ENCODE measurements at regions not wholly inside any gene's neighbourhood (a gene's known extent, or its start where the extent isn't known, plus 50 kb on each side); places are given as distances from the start of the nearest gene placed in this dataset.

DNA sequence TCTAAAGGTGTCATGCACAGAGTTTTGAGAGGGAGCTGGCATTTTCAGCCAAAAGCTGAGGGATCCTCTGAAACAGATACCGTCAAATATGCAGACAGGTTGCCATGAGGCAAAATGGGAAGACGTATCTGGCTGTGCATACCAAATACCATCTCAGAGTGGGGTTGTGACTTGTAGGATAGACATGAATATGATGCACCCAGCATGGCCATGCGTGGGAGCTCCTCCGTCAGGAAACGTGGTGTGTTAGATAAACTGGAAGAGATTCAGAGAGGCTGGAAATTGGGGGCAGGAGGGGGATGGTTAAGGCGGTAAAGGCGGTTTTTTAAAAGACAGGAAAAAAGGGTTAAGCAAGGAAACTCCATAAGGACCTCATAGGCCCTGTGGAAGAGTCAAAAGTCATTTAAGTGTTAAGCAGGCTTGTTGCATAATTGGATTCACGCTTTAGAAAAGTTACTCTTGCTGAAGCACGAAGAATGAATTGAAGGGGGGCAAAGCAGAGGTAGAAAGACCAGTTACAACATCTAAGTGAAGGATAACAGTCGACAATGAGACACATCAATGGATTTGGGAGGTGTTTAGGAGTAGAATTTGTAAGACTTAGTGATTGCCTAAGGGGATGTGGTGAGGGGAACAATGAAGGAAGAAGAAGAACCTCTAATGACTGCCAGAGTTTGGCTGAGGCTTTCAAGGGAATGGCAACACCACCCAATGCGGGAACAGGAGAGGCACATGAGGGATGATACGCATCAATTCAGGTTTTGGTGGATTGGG, 139.6 kb upstream of the CTAGE1 start:
- no peak overlapping the region for H3K9ac ChIP-seq (ENCODE audit: low read length)
- H3K27ac ChIP-seq (ENCODE audit: low read length, poor library complexity, severe bottlenecking): no peak overlapping the region
- DNase-seq: no peak
- no peaks in the 10 kb centered on the region for H3K36me3 ChIP-seq (ENCODE audit: control insufficient read depth in 1 of 2, insufficient read depth in 2 of 2, low read depth in 1 of 2, low read length in 2 of 2)
- no peak overlapping the region for H4K8ac ChIP-seq (ENCODE audit: low read length)
- no peak overlapping the region for H3K14ac ChIP-seq (ENCODE audit: low read length in 2 of 2)
- no peak overlapping the region for H3K18ac ChIP-seq (ENCODE audit: low read depth in 1 of 2, low read length in 2 of 2)
- H3K23ac ChIP-seq (ENCODE audit: low read length in 2 of 2): no peak overlapping the region
- no peak overlapping the region for H3K4me3 ChIP-seq (ENCODE audit: insufficient read depth in 1 of 2, low read depth in 1 of 2, low read length in 2 of 2)
- peaks cover 5% of the 10 kb centered on the region for H3K4me1 ChIP-seq (ENCODE audit: control insufficient read depth, insufficient read depth, low read depth, low read length)
- H3K9me3 ChIP-seq (ENCODE audit: control insufficient read depth, low read length): no peaks in the 10 kb centered on the region
- H3K4ac ChIP-seq (ENCODE audit: low read depth in 1 of 2, low read length in 2 of 2): no peak overlapping the region
- H3K4me2 ChIP-seq (ENCODE audit: low read length, poor library complexity, severe bottlenecking): no peak overlapping the region
- no peaks in the 10 kb centered on the region for H3K79me1 ChIP-seq (replicated peaks; ENCODE audit: low read length, poor library complexity, severe bottlenecking)
- no peaks in the 10 kb centered on the region for H3K27me3 ChIP-seq (ENCODE audit: control insufficient read depth in 1 of 2, insufficient read depth in 1 of 2, low read length in 2 of 2)
- H4K91ac ChIP-seq (ENCODE audit: low read length): no peak overlapping the region
- H2BK12ac ChIP-seq (ENCODE audit: low read length in 2 of 2): peak overlapping the region; percentile 80 to 97
- peak overlapping the region; percentile 19 for H2BK120ac ChIP-seq (ENCODE audit: low read depth, low read length)
- H2AK5ac ChIP-seq (ENCODE audit: low read length, severe bottlenecking): peak overlapping the region; percentile 10
- H2BK15ac ChIP-seq (ENCODE audit: low read depth, poor library complexity, severe bottlenecking): no peak overlapping the region
- no peak overlapping the region for H2BK5ac ChIP-seq (ENCODE audit: low read depth, low read length, poor library complexity, severe bottlenecking)
- 75% methylated on average over 12 of the region's 12 CpGs for WGBS
- H2AFZ ChIP-seq (ENCODE audit: low read depth, low read length): no peak overlapping the region

DNA sequence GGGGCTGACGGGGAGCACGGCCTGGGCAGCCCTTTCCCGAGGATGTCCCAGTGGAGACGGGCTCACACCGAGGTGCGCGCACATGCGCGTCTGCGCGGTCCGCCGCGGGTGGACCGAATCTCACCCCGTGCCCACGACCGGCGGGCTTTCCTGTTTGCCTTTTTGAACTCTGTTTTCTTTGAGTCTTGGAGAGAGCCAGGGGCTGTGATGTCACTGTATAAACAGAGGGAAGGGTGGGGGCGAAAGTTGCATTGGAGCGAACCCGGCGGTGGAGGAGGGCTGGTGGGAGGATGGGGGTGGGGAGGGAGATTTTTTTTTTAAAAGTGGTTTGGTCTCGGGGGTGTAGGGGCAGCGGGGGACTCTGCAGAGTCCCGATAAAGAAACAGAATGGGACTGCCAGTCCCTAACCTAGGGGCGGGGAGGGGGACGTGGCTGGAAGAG, 141.2 kb upstream of the CTAGE1 start:
- WGBS: 2% methylated on average over 28 of the region's 28 CpGs
- peak overlapping the region in 1 of 2 experiments; percentile 35 for H3K4ac ChIP-seq (ENCODE audit: low read depth in 1 of 2, low read length in 2 of 2)
- peaks cover 4% of the 10 kb centered on the region for H3K4me1 ChIP-seq (ENCODE audit: control insufficient read depth, insufficient read depth, low read depth, low read length)
- peak overlapping the region; percentile 92 for H2BK120ac ChIP-seq (ENCODE audit: low read depth, low read length)
- H2BK12ac ChIP-seq (ENCODE audit: low read length in 2 of 2): peak overlapping the region; percentile 40 to 77
- peak overlapping the region; percentile 85 for H3K9ac ChIP-seq (ENCODE audit: low read length)
- no peak overlapping the region for H3K23ac ChIP-seq (ENCODE audit: low read length in 2 of 2)
- peak overlapping the region; percentile 98 for H3K4me2 ChIP-seq (ENCODE audit: low read length, poor library complexity, severe bottlenecking)
- H2BK5ac ChIP-seq (ENCODE audit: low read depth, low read length, poor library complexity, severe bottlenecking): no peak overlapping the region
- H4K8ac ChIP-seq (ENCODE audit: low read length): peak overlapping the region; percentile 89
- no peak overlapping the region for H2AK5ac ChIP-seq (ENCODE audit: low read length, severe bottlenecking)
- peak overlapping the region; percentile 93 for H4K91ac ChIP-seq (ENCODE audit: low read length)
- H3K4me3 ChIP-seq (ENCODE audit: insufficient read depth in 1 of 2, low read depth in 1 of 2, low read length in 2 of 2): peak overlapping the region; percentile 67 to 74
- no peak overlapping the region for H2AFZ ChIP-seq (ENCODE audit: low read depth, low read length)
- H3K14ac ChIP-seq (ENCODE audit: low read length in 2 of 2): no peak overlapping the region
- H3K27me3 ChIP-seq (ENCODE audit: control insufficient read depth in 1 of 2, insufficient read depth in 1 of 2, low read length in 2 of 2): no peaks in the 10 kb centered on the region
- H3K36me3 ChIP-seq (ENCODE audit: control insufficient read depth in 1 of 2, insufficient read depth in 2 of 2, low read depth in 1 of 2, low read length in 2 of 2): no peaks in the 10 kb centered on the region
- H3K27ac ChIP-seq (ENCODE audit: low read length, poor library complexity, severe bottlenecking): no peak overlapping the region
- no peaks in the 10 kb centered on the region for H3K79me1 ChIP-seq (replicated peaks; ENCODE audit: low read length, poor library complexity, severe bottlenecking)
- H3K9me3 ChIP-seq (ENCODE audit: control insufficient read depth, low read length): no peaks in the 10 kb centered on the region
- H2BK15ac ChIP-seq (ENCODE audit: low read depth, poor library complexity, severe bottlenecking): peak overlapping the region; percentile 28
- peak overlapping the region in 1 of 2 experiments; percentile 95 for H3K18ac ChIP-seq (ENCODE audit: low read depth in 1 of 2, low read length in 2 of 2)
- peak; percentile 84 for DNase-seq

DNA sequence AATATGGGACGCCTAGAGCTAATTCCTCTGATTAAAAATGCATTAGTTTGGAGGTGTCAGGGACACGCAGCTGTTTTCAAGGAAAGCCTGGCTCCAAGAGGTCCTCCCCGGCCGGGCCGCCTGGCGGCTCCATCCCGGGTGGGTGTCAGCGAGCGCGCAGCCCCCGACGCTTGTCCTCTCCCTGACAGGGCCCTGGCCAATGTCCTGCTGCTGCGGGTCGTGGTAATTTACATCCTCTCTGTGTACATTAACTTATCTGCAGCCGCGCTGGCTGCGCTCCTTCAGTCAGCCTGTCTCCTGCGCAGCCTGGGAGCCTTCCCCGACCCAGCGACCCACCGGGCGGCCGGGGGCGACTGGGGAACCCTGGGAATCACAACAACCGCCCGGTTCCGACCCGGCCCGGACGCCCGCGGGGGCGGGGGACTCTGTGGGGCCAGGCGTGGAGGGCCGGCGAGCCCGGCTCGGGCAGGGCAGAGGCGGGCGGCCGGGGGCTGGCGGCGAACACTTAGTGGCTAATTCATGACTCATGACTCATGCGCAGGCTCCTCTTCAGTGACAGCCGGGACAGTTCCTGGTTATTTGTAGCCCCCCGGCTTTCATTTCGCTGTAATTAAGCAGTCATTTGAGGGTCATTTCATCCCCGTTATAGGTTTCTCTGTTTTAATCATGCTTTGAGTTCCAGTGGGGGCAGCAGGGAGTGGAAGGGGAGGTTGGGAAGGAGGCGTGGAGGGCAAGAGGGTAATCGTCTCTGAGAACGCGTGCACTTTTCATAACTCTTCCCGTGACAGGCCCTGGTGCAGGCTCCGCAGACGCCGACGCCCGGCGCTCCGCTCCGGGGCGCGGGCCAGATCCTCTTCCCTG, 141.9 kb upstream of the CTAGE1 start:
- Histone ChIP-seq H3K36me3 (ENCODE audit: control insufficient read depth in 1 of 2, insufficient read depth in 2 of 2, low read depth in 1 of 2, low read length in 2 of 2) (no peaks in the 10 kb centered on the region), H3K14ac (ENCODE audit: low read length in 2 of 2) (no peak overlapping the region), H3K27me3 (ENCODE audit: control insufficient read depth in 1 of 2, insufficient read depth in 1 of 2, low read length in 2 of 2) (no peaks in the 10 kb centered on the region), H2BK120ac (ENCODE audit: low read depth, low read length) (peak overlapping the region; percentile 92), H2AFZ (ENCODE audit: low read depth, low read length) (peak overlapping the region; percentile 29), H2BK5ac (ENCODE audit: low read depth, low read length, poor library complexity, severe bottlenecking) (no peak overlapping the region), H3K9me3 (ENCODE audit: control insufficient read depth, low read length) (no peaks in the 10 kb centered on the region), H3K18ac (ENCODE audit: low read depth in 1 of 2, low read length in 2 of 2) (peak overlapping the region; percentile 86 to 93), H3K4me2 (ENCODE audit: low read length, poor library complexity, severe bottlenecking) (peak overlapping the region; percentile 98), H3K27ac (ENCODE audit: low read length, poor library complexity, severe bottlenecking) (no peak overlapping the region), H2BK15ac (ENCODE audit: low read depth, poor library complexity, severe bottlenecking) (peak overlapping the region; percentile 100), H3K4ac (ENCODE audit: low read depth in 1 of 2, low read length in 2 of 2) (peak overlapping the region; percentile 43 to 74), H3K23ac (ENCODE audit: low read length in 2 of 2) (peak overlapping the region in 1 of 2 experiments; percentile 74), H3K4me1 (ENCODE audit: control insufficient read depth, insufficient read depth, low read depth, low read length) (peaks cover 4% of the 10 kb centered on the region), H3K9ac (ENCODE audit: low read length) (peak overlapping the region; percentile 85), H4K91ac (ENCODE audit: low read length) (peak overlapping the region; percentile 83), H3K4me3 (ENCODE audit: insufficient read depth in 1 of 2, low read depth in 1 of 2, low read length in 2 of 2) (peak overlapping the region; percentile 67 to 75), H2BK12ac (ENCODE audit: low read length in 2 of 2) (peak overlapping the region; percentile 17 to 92), H2AK5ac (ENCODE audit: low read length, severe bottlenecking) (no peak overlapping the region), H3K79me1 (replicated peaks; ENCODE audit: low read length, poor library complexity, severe bottlenecking) (no peaks in the 10 kb centered on the region), H4K8ac (ENCODE audit: low read length) (peak overlapping the region; percentile 69)
- DNase-seq: peak; percentile 90
- WGBS: under 1% methylated on average over 59 of the region's 63 CpGs

DNA sequence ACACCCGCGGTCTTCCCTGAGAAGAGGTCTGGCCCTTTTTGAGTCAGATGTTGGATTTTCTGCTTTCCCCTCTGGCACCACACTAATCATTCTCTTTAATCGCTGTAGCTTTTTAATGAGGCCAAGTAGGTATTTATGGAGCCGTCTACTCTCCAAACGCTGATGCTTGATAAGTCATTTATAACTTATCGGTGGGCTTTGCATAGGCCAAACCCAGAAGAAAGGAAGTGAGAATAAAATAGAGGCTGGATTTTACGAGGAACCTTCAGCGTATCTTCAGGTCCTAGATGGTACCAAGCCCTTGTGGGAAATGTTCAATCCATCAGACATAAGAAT, 142.5 kb upstream of the CTAGE1 start:
- Histone ChIP-seq H3K4ac (ENCODE audit: low read depth in 1 of 2, low read length in 2 of 2) (no peak overlapping the region), H3K79me1 (replicated peaks; ENCODE audit: low read length, poor library complexity, severe bottlenecking) (no peaks in the 10 kb centered on the region), H4K8ac (ENCODE audit: low read length) (no peak overlapping the region), H3K27me3 (ENCODE audit: control insufficient read depth in 1 of 2, insufficient read depth in 1 of 2, low read length in 2 of 2) (no peaks in the 10 kb centered on the region), H3K9ac (ENCODE audit: low read length) (peak overlapping the region; percentile 85), H2BK12ac (ENCODE audit: low read length in 2 of 2) (no peak overlapping the region), H3K4me3 (ENCODE audit: insufficient read depth in 1 of 2, low read depth in 1 of 2, low read length in 2 of 2) (peak overlapping the region in 1 of 2 experiments; percentile 75), H3K4me2 (ENCODE audit: low read length, poor library complexity, severe bottlenecking) (peak overlapping the region; percentile 98), H3K36me3 (ENCODE audit: control insufficient read depth in 1 of 2, insufficient read depth in 2 of 2, low read depth in 1 of 2, low read length in 2 of 2) (no peaks in the 10 kb centered on the region), H3K27ac (ENCODE audit: low read length, poor library complexity, severe bottlenecking) (no peak overlapping the region), H4K91ac (ENCODE audit: low read length) (no peak overlapping the region), H3K18ac (ENCODE audit: low read depth in 1 of 2, low read length in 2 of 2) (peak overlapping the region in 1 of 2 experiments; percentile 24), H2BK120ac (ENCODE audit: low read depth, low read length) (no peak overlapping the region), H2AFZ (ENCODE audit: low read depth, low read length) (no peak overlapping the region), H3K23ac (ENCODE audit: low read length in 2 of 2) (no peak overlapping the region), H3K14ac (ENCODE audit: low read length in 2 of 2) (no peak overlapping the region), H2AK5ac (ENCODE audit: low read length, severe bottlenecking) (no peak overlapping the region), H3K9me3 (ENCODE audit: control insufficient read depth, low read length) (no peaks in the 10 kb centered on the region), H3K4me1 (ENCODE audit: control insufficient read depth, insufficient read depth, low read depth, low read length) (peaks cover 4% of the 10 kb centered on the region), H2BK5ac (ENCODE audit: low read depth, low read length, poor library complexity, severe bottlenecking) (no peak overlapping the region), H2BK15ac (ENCODE audit: low read depth, poor library complexity, severe bottlenecking) (no peak overlapping the region)
- WGBS: 30% methylated on average over 6 of the region's 8 CpGs
- DNase-seq: no peak

All from mesenchymal stem cell (in vitro differentiated cells and primary cell).